ENCODE measurements at regions not wholly inside any gene's neighbourhood (a gene's known extent, or its start where the extent isn't known, plus 50 kb on each side); places are given as distances from the start of the nearest gene placed in this dataset.

GRCh38 chrX:40149286-40150175, 51.8 kb upstream of the BCOR start:
- no peaks in the 10 kb centered on the region for H3K27me3 ChIP-seq (replicated peaks; ENCODE audit: control insufficient read depth, insufficient read depth, low read length, poor library complexity, severe bottlenecking)
- H3K36me3 ChIP-seq (ENCODE audit: control insufficient read depth, insufficient read depth, low read length) = no peaks in the 10 kb centered on the region
- H3K4me1 ChIP-seq (ENCODE audit: control insufficient read depth, insufficient read depth, low read length, poor library complexity, severe bottlenecking) = peaks cover 11% of the 10 kb centered on the region
- no peak overlapping the region for H3K4me3 ChIP-seq (ENCODE audit: insufficient read depth, low read depth, low read length, poor library complexity, severe bottlenecking)
- DNase-seq = no peak
- H3K9me3 ChIP-seq (ENCODE audit: control insufficient read depth, low read length) = no peaks in the 10 kb centered on the region
- H3K27ac ChIP-seq (ENCODE audit: insufficient read depth, low read length, poor library complexity, severe bottlenecking) = no peak overlapping the region

GRCh38 chrX:40148385-40149285, 50.9 kb upstream of the BCOR start:
- peaks cover 11% of the 10 kb centered on the region for H3K4me1 ChIP-seq (ENCODE audit: control insufficient read depth, insufficient read depth, low read length, poor library complexity, severe bottlenecking)
- no peaks in the 10 kb centered on the region for H3K27me3 ChIP-seq (replicated peaks; ENCODE audit: control insufficient read depth, insufficient read depth, low read length, poor library complexity, severe bottlenecking)
- no peak for DNase-seq

GRCh38 chrX:40147971-40148370, 50.2 kb upstream of the BCOR start:
- no peak for DNase-seq
- no peaks in the 10 kb centered on the region for H3K27me3 ChIP-seq (replicated peaks; ENCODE audit: control insufficient read depth, insufficient read depth, low read length, poor library complexity, severe bottlenecking)
- no peak overlapping the region for H3K27ac ChIP-seq (ENCODE audit: insufficient read depth, low read length, poor library complexity, severe bottlenecking)
- H3K9me3 ChIP-seq (ENCODE audit: control insufficient read depth, low read length) = no peaks in the 10 kb centered on the region
- H3K4me3 ChIP-seq (ENCODE audit: insufficient read depth, low read depth, low read length, poor library complexity, severe bottlenecking) = no peak overlapping the region
- peaks cover 11% of the 10 kb centered on the region for H3K4me1 ChIP-seq (ENCODE audit: control insufficient read depth, insufficient read depth, low read length, poor library complexity, severe bottlenecking)
- no peaks in the 10 kb centered on the region for H3K36me3 ChIP-seq (ENCODE audit: control insufficient read depth, insufficient read depth, low read length)

More at GRCh38 chrX:40148385-40149285, 50.9 kb upstream of the BCOR start:
- Histone ChIP-seq H3K4me3 (ENCODE audit: insufficient read depth, low read depth, low read length, poor library complexity, severe bottlenecking) (no peak overlapping the region), H3K36me3 (ENCODE audit: control insufficient read depth, insufficient read depth, low read length) (no peaks in the 10 kb centered on the region), H3K27ac (ENCODE audit: insufficient read depth, low read length, poor library complexity, severe bottlenecking) (no peak overlapping the region), H3K9me3 (ENCODE audit: control insufficient read depth, low read length) (no peaks in the 10 kb centered on the region)

Measured in effector memory CD4-positive, alpha-beta T cell (primary cell).